ENCODE measurements at regions not wholly inside any gene's neighbourhood (a gene's known extent, or its start where the extent isn't known, plus 50 kb on each side); places are given as distances from the start of the nearest gene placed in this dataset.

DNA sequence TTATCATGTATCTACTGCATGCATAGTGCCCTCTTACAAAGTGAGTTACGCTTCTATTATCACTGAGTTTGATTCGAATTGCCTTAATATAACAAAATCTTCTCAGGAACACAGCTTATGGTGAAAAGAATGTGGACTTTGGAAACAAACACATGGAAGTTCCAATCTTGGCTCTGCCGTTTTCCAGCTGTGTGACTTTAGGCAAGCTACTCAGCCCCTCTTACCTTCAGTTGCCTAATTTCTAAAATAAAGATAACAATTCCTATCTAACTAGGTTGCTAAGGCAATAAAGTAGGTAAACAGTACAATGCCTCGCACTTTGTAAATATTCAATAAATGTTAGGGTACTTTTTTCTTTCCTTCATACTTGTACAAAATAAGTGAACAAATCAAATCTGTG is 104.0 kb upstream of the GRIA3 start:
- DNase-seq (ENCODE audit: low spot score): no peak
- TF ChIP-seq, protein P1, sequence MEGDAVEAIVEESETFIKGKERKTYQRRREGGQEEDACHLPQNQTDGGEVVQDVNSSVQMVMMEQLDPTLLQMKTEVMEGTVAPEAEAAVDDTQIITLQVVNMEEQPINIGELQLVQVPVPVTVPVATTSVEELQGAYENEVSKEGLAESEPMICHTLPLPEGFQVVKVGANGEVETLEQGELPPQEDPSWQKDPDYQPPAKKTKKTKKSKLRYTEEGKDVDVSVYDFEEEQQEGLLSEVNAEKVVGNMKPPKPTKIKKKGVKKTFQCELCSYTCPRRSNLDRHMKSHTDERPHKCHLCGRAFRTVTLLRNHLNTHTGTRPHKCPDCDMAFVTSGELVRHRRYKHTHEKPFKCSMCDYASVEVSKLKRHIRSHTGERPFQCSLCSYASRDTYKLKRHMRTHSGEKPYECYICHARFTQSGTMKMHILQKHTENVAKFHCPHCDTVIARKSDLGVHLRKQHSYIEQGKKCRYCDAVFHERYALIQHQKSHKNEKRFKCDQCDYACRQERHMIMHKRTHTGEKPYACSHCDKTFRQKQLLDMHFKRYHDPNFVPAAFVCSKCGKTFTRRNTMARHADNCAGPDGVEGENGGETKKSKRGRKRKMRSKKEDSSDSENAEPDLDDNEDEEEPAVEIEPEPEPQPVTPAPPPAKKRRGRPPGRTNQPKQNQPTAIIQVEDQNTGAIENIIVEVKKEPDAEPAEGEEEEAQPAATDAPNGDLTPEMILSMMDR (IDR thresholded peaks at IDR 0.05; ENCODE audit: borderline replicate concordance, control extremely low read depth, extremely low read depth, insufficient read depth, missing control alignments): no peak
- in situ Hi-C loops (cut with MboI; ENCODE audit: low sequenced_read_pairs, unreplicated experiment): no loop called here

DNA sequence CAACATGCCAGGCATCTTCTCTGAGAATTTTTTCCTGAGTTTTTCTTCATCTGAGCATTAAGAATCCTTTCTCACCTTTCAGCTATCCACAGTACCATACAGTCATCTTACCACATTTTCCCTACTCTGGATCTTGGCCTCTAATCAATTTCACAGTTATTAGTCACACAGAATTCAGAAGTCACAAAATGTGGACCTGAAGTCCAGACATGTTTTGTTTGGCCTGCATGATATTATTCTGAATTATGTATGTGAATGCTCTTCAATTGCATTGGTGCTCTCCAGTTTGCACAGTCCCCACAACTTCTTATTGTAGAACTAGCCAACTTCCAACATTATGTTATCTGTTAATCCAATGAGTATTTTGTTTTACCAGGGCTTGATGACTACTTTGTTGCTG is 102.3 kb upstream of the GRIA3 start:
- DNase-seq (ENCODE audit: low spot score): no peak
- in situ Hi-C loops (cut with MboI; ENCODE audit: low sequenced_read_pairs, unreplicated experiment): no loop called here
- TF ChIP-seq, protein P1 (IDR thresholded peaks at IDR 0.05; ENCODE audit: borderline replicate concordance, control extremely low read depth, extremely low read depth, insufficient read depth, missing control alignments): no peak

DNA sequence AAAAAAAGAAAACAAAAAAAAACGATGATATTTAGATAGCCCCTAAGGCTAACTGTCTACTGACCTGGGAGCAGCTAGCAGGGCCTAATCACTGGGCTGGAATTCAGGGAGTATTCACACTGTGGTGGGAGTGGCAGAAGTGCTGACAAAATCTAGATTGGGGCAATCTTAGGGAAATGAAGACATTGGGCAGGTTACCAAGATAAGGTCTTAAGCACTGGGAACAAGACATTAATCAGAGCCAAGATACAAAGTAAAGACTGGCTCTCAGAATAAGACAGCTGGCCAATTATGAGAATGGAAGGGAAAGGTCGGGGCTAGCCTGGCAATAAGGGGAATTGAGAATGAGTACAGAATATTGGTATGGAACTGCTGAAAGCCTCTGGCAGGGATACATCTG is 100.2 kb upstream of the GRIA3 start:
- DNase-seq (ENCODE audit: low spot score): no peak
- in situ Hi-C loops (cut with MboI; ENCODE audit: low sequenced_read_pairs, unreplicated experiment): no loop called here
- TF ChIP-seq, protein P1 (IDR thresholded peaks at IDR 0.05; ENCODE audit: borderline replicate concordance, control extremely low read depth, extremely low read depth, insufficient read depth, missing control alignments): no peak

DNA sequence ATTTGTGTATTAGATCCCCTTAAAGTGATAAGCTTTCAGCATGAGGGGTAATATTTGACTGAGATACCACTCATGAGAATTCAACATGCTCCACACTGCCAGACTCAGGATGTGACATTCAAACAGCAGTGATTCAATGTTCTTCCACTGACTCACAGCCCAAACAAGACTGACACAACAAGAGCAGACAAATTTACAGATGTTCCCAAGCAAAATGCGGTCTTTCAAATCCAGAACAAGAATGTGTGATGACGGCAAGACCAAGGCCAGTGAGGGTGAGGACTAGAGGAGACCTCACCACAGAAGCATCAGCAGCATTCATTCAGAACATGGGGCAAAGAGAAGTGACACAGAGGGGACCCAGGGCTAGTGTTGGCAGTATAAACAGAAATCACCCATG is 99.3 kb upstream of the GRIA3 start:
- no peak for DNase-seq (ENCODE audit: low spot score)
- TF ChIP-seq, protein P1 (IDR thresholded peaks at IDR 0.05; ENCODE audit: borderline replicate concordance, control extremely low read depth, extremely low read depth, insufficient read depth, missing control alignments): no peak
- in situ Hi-C loops (cut with MboI; ENCODE audit: low sequenced_read_pairs, unreplicated experiment): no loop called here

DNA sequence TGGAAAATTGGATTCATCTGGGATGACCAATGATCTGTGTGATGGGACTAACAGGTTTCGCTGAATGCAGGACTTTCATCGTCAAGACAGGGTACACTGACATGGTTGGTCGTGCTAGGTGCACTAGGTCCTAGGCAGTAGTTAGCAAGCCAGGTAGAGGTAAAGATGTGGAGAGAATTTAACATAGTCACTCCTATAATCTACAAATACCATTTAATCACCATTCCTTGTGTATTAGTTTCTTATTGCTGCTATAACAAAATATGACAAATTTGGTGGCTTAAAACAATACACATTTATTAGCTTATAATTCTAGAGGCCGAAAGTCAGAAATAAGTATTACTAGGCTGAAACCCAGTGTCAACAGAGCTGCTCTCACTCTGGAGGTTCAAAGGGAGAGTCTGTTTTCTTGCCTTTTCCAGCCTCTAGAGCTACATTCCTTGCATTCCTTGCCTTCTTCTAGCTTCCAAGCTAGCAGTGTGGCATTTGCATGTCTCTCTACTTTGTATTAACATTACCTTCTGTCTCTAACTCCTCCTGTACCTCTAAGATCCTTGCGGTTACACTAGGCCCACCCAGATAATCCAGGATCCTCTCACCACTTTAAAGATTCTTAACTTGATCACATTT is 98.7 kb upstream of the GRIA3 start:
- DNase-seq (ENCODE audit: low spot score): no peak
- in situ Hi-C loops (cut with MboI; ENCODE audit: low sequenced_read_pairs, unreplicated experiment): no loop called here
- TF ChIP-seq, protein P1 (IDR thresholded peaks at IDR 0.05; ENCODE audit: borderline replicate concordance, control extremely low read depth, extremely low read depth, insufficient read depth, missing control alignments): no peak

DNA sequence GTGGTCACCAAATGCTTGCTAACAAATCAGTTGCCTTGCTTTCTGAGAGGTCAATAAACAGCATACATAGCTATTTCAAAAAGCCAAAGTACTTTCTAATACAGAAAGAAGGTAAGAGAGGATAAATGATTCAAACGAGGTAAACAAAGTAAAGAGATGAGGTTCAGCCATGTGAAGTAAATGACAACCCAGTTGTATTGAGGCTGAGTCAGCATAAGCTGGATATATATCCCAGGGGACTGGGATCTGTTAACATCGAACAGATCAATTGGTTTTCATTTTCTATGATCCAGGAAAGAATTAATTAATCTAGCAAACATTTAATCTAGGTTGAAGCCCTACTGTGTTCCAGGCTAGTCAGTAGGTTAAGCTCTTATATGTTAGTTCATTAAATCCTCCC is 97.3 kb upstream of the GRIA3 start:
- TF ChIP-seq, protein P1 (IDR thresholded peaks at IDR 0.05; ENCODE audit: borderline replicate concordance, control extremely low read depth, extremely low read depth, insufficient read depth, missing control alignments): no peak
- no peak for DNase-seq (ENCODE audit: low spot score)
- in situ Hi-C loops (cut with MboI; ENCODE audit: low sequenced_read_pairs, unreplicated experiment): no loop called here
